Ascending aorta (tissue), 2 donors: ENCODE measurements at regions not wholly inside any gene's neighbourhood (a gene's known extent, or its start where the extent isn't known, plus 50 kb on each side); places are given as distances from the start of the nearest gene placed in this dataset.

Experiments
- DNase-seq, 2 donors: peaks; one replicate each; pipeline ENCODE4 v3.0.0-alpha.2; 2019; ENCODE audit warnings: low spot score in 2 of 2
- H3K27ac ChIP-seq, 2 donors: fragments of 200-600 bp; sonication (generic); one replicate each; pipeline ENCODE4 v1.5.1; 2016 to 2017; ENCODE audit warnings: mild to moderate bottlenecking in 1 of 2
- H3K27me3 ChIP-seq: fragments of 200-600 bp; sonication (generic); one replicate; pipeline ENCODE4 v1.5.1; 2017
- H3K36me3 ChIP-seq, 2 donors: fragments of 200-600 bp; sonication (generic); one replicate each; pipeline ENCODE4 v1.5.1; 2016
- H3K4me1 ChIP-seq, 2 donors: fragments of 200-600 bp; sonication (generic); one replicate each; pipeline ENCODE4 v1.5.1; 2016 to 2017; ENCODE audit warnings: mild to moderate bottlenecking in 1 of 2
- H3K4me3 ChIP-seq, 2 donors: fragments of 200-600 bp; sonication (generic); one replicate each; pipeline ENCODE4 v1.5.1; 2016 to 2017; ENCODE audit warnings: mild to moderate bottlenecking in 1 of 2
- H3K9me3 ChIP-seq, 2 donors: fragments of 200-600 bp; sonication (generic); one replicate each; pipeline ENCODE4 v1.5.1; 2016
- intact Hi-C: fragments of 100-400 bp; cut with DNase I; formaldehyde crosslinking; loops from one replicate; pipeline ENCODE4 v1.15.1; 2023
- TF ChIP-seq, protein P1 (sequence below), 3 experiments: fragments of 200-600 bp in 2 of 3; fragments of 450-650 bp in 1 of 3; sonication (generic) in 2 of 3; IDR thresholded peaks; one replicate each; pipeline ENCODE4 v1.5.1; 2016 to 2019; ENCODE audit warnings: antibody characterized with exemption in 3 of 3, mild to moderate bottlenecking in 1 of 3, moderate library complexity in 1 of 3

DNA sequence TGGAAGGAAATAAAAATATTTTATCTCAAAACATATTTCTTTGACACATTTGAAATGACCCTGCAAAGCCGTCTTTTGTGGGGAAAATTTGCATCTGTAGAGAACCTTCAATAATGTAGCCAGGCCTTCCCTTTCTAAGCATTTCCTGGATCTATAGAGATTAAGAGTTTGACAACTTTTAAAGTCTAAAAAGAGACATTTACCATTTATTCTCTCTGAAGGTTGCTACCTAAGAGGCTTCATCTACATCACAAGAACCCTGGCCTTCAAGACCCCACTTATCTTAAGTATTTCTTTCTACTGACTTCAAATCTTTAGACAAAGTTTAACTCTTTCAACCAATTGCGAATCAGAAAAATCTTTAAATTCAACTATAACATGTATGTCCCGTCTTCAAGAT, 1639.8 kb downstream of the RPA4 start:
- no peaks in the 10 kb centered on the region for H3K36me3 ChIP-seq
- H3K9me3 ChIP-seq, result no peaks in the 10 kb centered on the region
- no peaks in the 10 kb centered on the region for H3K4me1 ChIP-seq
- TF ChIP-seq, protein P1, sequence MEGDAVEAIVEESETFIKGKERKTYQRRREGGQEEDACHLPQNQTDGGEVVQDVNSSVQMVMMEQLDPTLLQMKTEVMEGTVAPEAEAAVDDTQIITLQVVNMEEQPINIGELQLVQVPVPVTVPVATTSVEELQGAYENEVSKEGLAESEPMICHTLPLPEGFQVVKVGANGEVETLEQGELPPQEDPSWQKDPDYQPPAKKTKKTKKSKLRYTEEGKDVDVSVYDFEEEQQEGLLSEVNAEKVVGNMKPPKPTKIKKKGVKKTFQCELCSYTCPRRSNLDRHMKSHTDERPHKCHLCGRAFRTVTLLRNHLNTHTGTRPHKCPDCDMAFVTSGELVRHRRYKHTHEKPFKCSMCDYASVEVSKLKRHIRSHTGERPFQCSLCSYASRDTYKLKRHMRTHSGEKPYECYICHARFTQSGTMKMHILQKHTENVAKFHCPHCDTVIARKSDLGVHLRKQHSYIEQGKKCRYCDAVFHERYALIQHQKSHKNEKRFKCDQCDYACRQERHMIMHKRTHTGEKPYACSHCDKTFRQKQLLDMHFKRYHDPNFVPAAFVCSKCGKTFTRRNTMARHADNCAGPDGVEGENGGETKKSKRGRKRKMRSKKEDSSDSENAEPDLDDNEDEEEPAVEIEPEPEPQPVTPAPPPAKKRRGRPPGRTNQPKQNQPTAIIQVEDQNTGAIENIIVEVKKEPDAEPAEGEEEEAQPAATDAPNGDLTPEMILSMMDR (IDR thresholded peaks at IDR 0.05), result no peak
- H3K27me3 ChIP-seq, result no peaks in the 10 kb centered on the region
- H3K4me3 ChIP-seq, result no peak overlapping the region
- no peak overlapping the region for H3K27ac ChIP-seq
- no peak for DNase-seq
- intact Hi-C loops, result no loop called here

DNA sequence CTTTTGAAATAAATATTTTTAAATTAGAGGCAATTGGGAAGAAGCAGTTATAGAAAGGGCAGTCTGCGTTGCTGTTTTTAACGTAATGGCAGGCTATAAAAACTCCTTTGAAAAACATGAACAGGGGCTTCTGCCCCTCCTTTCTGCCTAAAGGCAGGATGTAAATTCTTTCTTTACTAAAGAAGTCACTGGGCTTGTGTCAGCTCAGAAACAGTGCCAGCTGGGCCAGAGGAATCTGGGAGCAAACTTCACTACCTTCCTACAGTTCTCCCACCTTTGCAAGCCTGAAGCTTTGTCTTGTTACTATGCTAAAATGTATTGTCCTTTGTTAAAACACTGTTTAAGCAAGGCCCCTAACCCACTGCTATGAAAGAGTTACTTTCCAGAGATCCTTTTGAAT, 1664.8 kb downstream of the RPA4 start:
- intact Hi-C loops, result no loop called here
- DNase-seq, result no peak
- TF ChIP-seq, protein P1 (IDR thresholded peaks at IDR 0.05), result no peak
- Histone ChIP-seq H3K27me3 (no peaks in the 10 kb centered on the region), H3K4me1 (no peaks in the 10 kb centered on the region), H3K9me3 (no peaks in the 10 kb centered on the region), H3K36me3 (no peaks in the 10 kb centered on the region), H3K27ac (no peak overlapping the region), H3K4me3 (no peak overlapping the region)

DNA sequence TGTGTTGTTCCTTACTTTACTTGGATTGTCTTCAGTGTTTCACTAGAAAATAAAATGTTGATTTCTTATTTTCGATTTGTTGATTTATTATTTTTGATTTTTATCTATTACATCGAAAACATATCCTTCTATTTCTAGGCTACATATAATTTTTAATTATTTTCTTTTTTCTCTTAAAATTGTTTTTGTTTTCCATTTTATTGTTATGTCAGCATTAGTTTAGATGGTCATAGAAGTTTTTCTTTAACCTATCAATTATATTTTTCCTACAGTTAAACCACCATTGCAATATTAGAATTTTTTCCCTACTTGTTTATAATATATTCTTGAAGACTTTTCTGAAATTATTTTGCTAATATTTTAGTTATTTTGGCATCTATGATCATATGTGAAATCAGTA, 1685.1 kb downstream of the RPA4 start:
- H3K27me3 ChIP-seq, result no peaks in the 10 kb centered on the region
- TF ChIP-seq, protein P1 (IDR thresholded peaks at IDR 0.05), result no peak
- no peak for DNase-seq
- intact Hi-C loops, result no loop called here
- no peak overlapping the region for H3K27ac ChIP-seq
- no peaks in the 10 kb centered on the region for H3K9me3 ChIP-seq
- no peak overlapping the region for H3K4me3 ChIP-seq
- H3K36me3 ChIP-seq, result no peaks in the 10 kb centered on the region
- no peaks in the 10 kb centered on the region for H3K4me1 ChIP-seq

DNA sequence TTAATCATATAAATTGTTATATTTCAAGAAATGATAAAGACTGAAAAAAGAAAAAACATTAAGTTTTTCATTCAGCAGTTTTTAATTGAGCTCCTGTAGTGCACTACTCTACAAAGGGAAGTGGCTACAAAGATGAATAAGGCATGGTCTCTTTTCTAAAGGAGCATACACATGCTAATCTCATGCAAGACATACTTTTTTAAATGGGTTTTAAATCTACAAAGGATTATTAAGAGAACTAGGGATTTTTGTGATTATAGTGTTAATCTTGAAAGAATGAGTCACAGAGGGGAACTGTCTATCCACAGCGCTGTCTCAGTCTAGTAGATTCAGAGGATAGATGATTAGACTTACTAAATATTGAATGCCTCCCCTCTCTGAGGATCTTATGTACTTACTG, 1722.2 kb downstream of the RPA4 start:
- intact Hi-C loops, result no loop called here

DNA sequence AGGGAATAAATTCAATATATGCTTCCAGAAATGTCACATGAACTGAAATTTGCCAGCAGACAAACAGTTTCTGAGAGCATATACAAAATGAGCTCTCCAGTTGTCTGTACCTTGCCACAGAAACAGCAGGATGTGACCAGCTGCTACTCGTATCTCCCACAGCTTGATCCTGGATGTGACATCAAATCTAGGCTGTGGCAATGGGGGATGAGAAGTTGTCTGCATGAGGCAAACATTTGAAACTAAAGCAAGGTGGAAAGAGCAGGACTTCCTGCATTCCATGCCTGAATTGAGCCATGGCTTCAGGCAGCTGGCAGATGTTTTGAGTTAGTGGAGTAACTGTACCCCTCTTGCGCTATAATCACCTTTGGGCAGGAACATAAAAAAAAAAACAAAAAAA, 1724.0 kb downstream of the RPA4 start:
- no peaks in the 10 kb centered on the region for H3K36me3 ChIP-seq
- no peak overlapping the region for H3K27ac ChIP-seq
- DNase-seq, result no peak
- no peaks in the 10 kb centered on the region for H3K27me3 ChIP-seq
- no peaks in the 10 kb centered on the region for H3K4me1 ChIP-seq
- intact Hi-C loops, result no loop called here
- H3K9me3 ChIP-seq, result no peaks in the 10 kb centered on the region
- no peak overlapping the region for H3K4me3 ChIP-seq
- TF ChIP-seq, protein P1 (IDR thresholded peaks at IDR 0.05), result no peak

More for the DNA sequence above, 1722.2 kb downstream of the RPA4 start:
- Histone ChIP-seq H3K27me3 (no peaks in the 10 kb centered on the region), H3K4me1 (no peaks in the 10 kb centered on the region), H3K36me3 (no peaks in the 10 kb centered on the region), H3K9me3 (no peaks in the 10 kb centered on the region), H3K4me3 (no peak overlapping the region), H3K27ac (no peak overlapping the region)
- TF ChIP-seq, protein P1 (IDR thresholded peaks at IDR 0.05), result no peak
- DNase-seq, result no peak

DNA sequence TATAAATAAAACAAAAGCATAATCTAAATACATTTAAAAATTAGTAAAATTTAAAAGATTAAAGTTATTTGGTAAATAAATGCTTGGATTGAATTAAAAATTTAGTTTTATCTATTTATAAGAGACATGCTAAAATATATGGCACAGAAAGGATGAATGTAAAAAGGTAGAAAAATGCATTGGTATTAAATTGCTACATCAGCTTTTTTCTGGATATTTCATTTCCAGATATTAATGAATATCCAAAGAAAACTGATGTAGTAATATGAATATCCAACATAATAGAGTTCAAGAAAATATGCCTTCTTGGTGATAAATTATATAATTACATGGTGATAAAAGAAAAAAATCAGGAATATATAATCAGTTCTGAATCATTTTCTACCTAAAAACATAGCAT, 1743.9 kb downstream of the RPA4 start:
- Histone ChIP-seq H3K27ac (no peak overlapping the region), H3K4me3 (no peak overlapping the region), H3K9me3 (no peaks in the 10 kb centered on the region), H3K27me3 (no peaks in the 10 kb centered on the region), H3K36me3 (no peaks in the 10 kb centered on the region), H3K4me1 (no peaks in the 10 kb centered on the region)
- intact Hi-C loops, result no loop called here
- TF ChIP-seq, protein P1 (IDR thresholded peaks at IDR 0.05), result no peak
- DNase-seq, result no peak
